ENCODE measurements at regions not wholly inside any gene's neighbourhood (a gene's known extent, or its start where the extent isn't known, plus 50 kb on each side); places are given as distances from the start of the nearest gene placed in this dataset.
"Not testable (repeated sequence)": the region's sequence is repeated elsewhere in the genome, so short reads cannot be mapped to it uniquely, and the experiment has no call there.

DNA sequence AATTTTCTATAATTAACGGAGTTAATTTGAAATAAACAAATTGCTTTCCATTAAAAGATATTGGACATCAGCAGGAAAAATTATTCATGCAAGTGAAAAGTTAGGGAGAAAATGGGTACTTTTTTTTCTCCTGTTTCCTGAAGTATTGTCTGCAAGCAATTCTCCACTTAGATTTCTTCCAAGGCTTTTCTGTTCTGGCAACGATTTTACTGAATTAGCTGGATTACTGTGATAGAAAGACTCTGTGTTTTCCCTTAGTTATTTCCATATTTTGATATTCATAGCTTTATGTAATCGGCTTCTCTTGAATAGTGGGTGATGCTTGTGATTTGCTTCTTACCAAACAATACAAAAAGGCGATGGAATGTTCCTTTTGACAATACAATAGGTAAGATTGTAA, 1333.9 kb downstream of the AMY1C start:
- Histone ChIP-seq H3K9me2 (ENCODE audit: insufficient read depth) (no peaks in the 10 kb centered on the region), H3K36me3 (ENCODE audit: low read depth) (no peaks in the 10 kb centered on the region), H3K9me3 (ENCODE audit: insufficient read depth, low read depth) (no peaks in the 10 kb centered on the region; the same call in 1 of the 2 replicates), H3K4me2 (no peak overlapping the region), H3F3A (ENCODE audit: insufficient read depth, low read depth) (peaks cover 5% of the 10 kb centered on the region; the same call in 1 of the 2 replicates), H3K27me3 (ENCODE audit: insufficient read depth, low read depth) (no peaks in the 10 kb centered on the region), H4K20me1 (ENCODE audit: insufficient read depth) (no peaks in the 10 kb centered on the region), H3K79me2 (ENCODE audit: low read depth) (no peaks in the 10 kb centered on the region), H3K27ac (no peak overlapping the region), H3K4me3 (no peak overlapping the region), H3K4me1 (replicated peaks; ENCODE audit: insufficient read depth) (peaks cover 23% of the 10 kb centered on the region), H2AFZ (peak overlapping the region; percentile 19; the same call in 1 of the 2 replicates)
- no TSS peak for BruUV-seq (replicated peaks)
- DNase-seq, result no peak
- intact Hi-C loops (cut with micrococcal nuclease; ENCODE audit: unreplicated experiment), result no loop called here
- CTCF ChIA-PET, result no interaction called here
- TF ChIP-seq, protein P1, sequence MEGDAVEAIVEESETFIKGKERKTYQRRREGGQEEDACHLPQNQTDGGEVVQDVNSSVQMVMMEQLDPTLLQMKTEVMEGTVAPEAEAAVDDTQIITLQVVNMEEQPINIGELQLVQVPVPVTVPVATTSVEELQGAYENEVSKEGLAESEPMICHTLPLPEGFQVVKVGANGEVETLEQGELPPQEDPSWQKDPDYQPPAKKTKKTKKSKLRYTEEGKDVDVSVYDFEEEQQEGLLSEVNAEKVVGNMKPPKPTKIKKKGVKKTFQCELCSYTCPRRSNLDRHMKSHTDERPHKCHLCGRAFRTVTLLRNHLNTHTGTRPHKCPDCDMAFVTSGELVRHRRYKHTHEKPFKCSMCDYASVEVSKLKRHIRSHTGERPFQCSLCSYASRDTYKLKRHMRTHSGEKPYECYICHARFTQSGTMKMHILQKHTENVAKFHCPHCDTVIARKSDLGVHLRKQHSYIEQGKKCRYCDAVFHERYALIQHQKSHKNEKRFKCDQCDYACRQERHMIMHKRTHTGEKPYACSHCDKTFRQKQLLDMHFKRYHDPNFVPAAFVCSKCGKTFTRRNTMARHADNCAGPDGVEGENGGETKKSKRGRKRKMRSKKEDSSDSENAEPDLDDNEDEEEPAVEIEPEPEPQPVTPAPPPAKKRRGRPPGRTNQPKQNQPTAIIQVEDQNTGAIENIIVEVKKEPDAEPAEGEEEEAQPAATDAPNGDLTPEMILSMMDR (conservative IDR thresholded peaks at IDR 0.05), result no peak
- POLR2A ChIA-PET (ENCODE audit: unreplicated experiment), result no interaction called here

DNA sequence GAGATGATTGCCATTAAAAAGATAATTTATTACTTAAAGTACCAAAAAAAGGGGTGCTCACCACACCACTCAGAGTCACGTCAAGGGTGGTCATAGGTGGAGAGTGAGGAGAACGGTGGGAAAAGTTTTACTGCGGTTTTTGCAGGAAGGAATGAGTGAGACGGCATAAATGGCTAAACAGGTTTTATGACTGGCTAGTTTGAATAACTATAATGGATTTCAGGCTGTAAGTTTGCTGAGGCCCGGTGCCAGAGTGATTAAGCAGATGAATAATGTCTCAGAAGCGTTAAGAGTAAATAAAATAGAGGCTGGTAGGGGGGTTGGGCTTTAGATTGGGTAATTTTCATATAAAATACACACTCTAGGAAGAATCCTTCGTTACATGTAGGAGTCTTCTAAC, 1337.8 kb downstream of the AMY1C start:
- H3K79me2 ChIP-seq (ENCODE audit: low read depth), result no peaks in the 10 kb centered on the region
- CTCF ChIA-PET, result no interaction called here
- no peaks in the 10 kb centered on the region for H3K27me3 ChIP-seq (ENCODE audit: insufficient read depth, low read depth)
- no peak overlapping the region; the same call in 1 of the 2 replicates for H3K4me3 ChIP-seq
- peak; percentile 43 to 95 for DNase-seq
- H3K27ac ChIP-seq, result peak overlapping the region; percentile 72
- no peaks in the 10 kb centered on the region for H4K20me1 ChIP-seq (ENCODE audit: insufficient read depth)
- no peaks in the 10 kb centered on the region for H3K9me2 ChIP-seq (ENCODE audit: insufficient read depth)
- peak overlapping the region; percentile 39 for H3K4me2 ChIP-seq
- peaks cover 23% of the 10 kb centered on the region for H3K4me1 ChIP-seq (replicated peaks; ENCODE audit: insufficient read depth)
- H2AFZ ChIP-seq, result peak overlapping the region; percentile 23; the same call in 1 of the 2 replicates
- H3K36me3 ChIP-seq (ENCODE audit: low read depth), result no peaks in the 10 kb centered on the region
- peaks cover 5% of the 10 kb centered on the region; the same call in 1 of the 2 replicates for H3F3A ChIP-seq (ENCODE audit: insufficient read depth, low read depth)
- BruUV-seq (replicated peaks), result no TSS peak
- H3K9me3 ChIP-seq (ENCODE audit: insufficient read depth, low read depth), result peaks cover 1% of the 10 kb centered on the region; the same call in 1 of the 2 replicates
- TF ChIP-seq, protein P1 (conservative IDR thresholded peaks at IDR 0.05), result no peak
- TF ChIP-seq EZH2 (IDR thresholded peaks at IDR 0.05; ENCODE audit: low read depth), result no peak
- intact Hi-C loops (cut with micrococcal nuclease; ENCODE audit: unreplicated experiment), result no loop called here
- POLR2A ChIA-PET (ENCODE audit: unreplicated experiment), result no interaction called here

DNA sequence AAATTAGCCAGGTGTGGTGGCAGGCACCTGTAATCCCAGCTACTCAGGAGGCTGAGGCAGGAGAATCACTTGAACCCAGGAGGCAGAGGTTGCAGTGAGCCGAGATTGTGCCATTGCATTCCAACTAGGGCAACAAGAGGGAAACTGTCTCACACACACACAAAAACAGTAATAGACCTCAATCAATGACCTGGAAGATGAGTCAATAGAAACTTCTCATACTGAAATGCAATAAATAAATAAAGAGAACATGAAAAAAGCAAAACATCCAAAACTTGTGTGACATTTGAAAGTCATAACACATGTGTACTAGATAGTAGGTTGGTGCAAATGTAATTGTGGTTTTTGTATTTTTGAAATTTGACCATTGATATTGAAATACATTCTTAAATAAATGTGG, 1338.5 kb downstream of the AMY1C start:
- peak in 1 of 2 experiments; percentile 45 for DNase-seq
- H3K4me3 ChIP-seq, result no peak overlapping the region
- ChIA-PET CTCF (no interaction called here), POLR2A (ENCODE audit: unreplicated experiment) (no interaction called here)
- peak overlapping the region; percentile 23; the same call in 1 of the 2 replicates for H2AFZ ChIP-seq
- no peaks in the 10 kb centered on the region for H3K9me2 ChIP-seq (ENCODE audit: insufficient read depth)
- H3K27me3 ChIP-seq (ENCODE audit: insufficient read depth, low read depth), result no peaks in the 10 kb centered on the region
- TF ChIP-seq, protein P1 (conservative IDR thresholded peaks at IDR 0.05), result no peak
- TF ChIP-seq EZH2 (IDR thresholded peaks at IDR 0.05; ENCODE audit: low read depth), result no peak
- H3K9me3 ChIP-seq (ENCODE audit: insufficient read depth, low read depth), result peaks cover 8% of the 10 kb centered on the region; the same call in 1 of the 2 replicates
- H3K4me2 ChIP-seq, result peak overlapping the region; percentile 39
- H3K27ac ChIP-seq, result peak overlapping the region; percentile 72
- no peaks in the 10 kb centered on the region for H4K20me1 ChIP-seq (ENCODE audit: insufficient read depth)
- no TSS peak for BruUV-seq (replicated peaks)
- peaks cover 23% of the 10 kb centered on the region for H3K4me1 ChIP-seq (replicated peaks; ENCODE audit: insufficient read depth)
- intact Hi-C loops (cut with micrococcal nuclease; ENCODE audit: unreplicated experiment), result no loop called here
- no peaks in the 10 kb centered on the region for H3K36me3 ChIP-seq (ENCODE audit: low read depth)
- H3K79me2 ChIP-seq (ENCODE audit: low read depth), result no peaks in the 10 kb centered on the region
- H3F3A ChIP-seq (ENCODE audit: insufficient read depth, low read depth), result peaks cover 5% of the 10 kb centered on the region; the same call in 1 of the 2 replicates

DNA sequence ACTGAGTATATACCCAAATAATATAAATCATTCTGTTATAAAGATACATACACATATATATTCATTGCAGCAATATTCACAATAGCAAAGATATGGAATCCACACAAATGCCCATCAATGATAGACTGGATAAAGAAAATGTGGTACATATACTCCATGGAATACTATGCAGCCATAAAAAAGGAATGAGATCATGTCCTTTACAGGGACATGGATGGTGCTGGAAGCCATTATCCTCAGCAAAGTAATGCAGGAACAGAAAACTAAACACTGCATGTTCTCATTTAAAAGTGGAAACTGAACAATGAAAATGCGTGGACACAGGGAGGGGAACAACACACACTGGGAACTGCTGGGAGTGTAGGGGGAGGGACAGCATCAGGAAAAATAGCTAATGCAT, 1344.2 kb downstream of the AMY1C start:
- H3K27ac ChIP-seq; intact Hi-C loops (cut with micrococcal nuclease; ENCODE audit: unreplicated experiment); H3K27me3 ChIP-seq (ENCODE audit: insufficient read depth, low read depth); H2AFZ ChIP-seq; H3K9me2 ChIP-seq (ENCODE audit: insufficient read depth); H3K4me2 ChIP-seq; H4K20me1 ChIP-seq (ENCODE audit: insufficient read depth); H3K36me3 ChIP-seq (ENCODE audit: low read depth); DNase-seq; H3K9me3 ChIP-seq (ENCODE audit: insufficient read depth, low read depth); CTCF ChIA-PET; H3K4me3 ChIP-seq; H3K79me2 ChIP-seq (ENCODE audit: low read depth); H3F3A ChIP-seq (ENCODE audit: insufficient read depth, low read depth); POLR2A ChIA-PET (ENCODE audit: unreplicated experiment); BruUV-seq (replicated peaks); H3K4me1 ChIP-seq (replicated peaks; ENCODE audit: insufficient read depth): not testable (repeated sequence)

All from PC-9 (cell line).